IPS-18a (cell line): ENCODE measurements at regions not wholly inside any gene's neighbourhood (a gene's known extent, or its start where the extent isn't known, plus 50 kb on each side); places are given as distances from the start of the nearest gene placed in this dataset.

Source experiments
- H3K27ac ChIP-seq: one replicate; pipeline ENCODE4 v1.5.1; 2013; ENCODE audit warnings: low read length
- H3K27me3 ChIP-seq: one replicate; pipeline ENCODE4 v1.6.1; 2013; ENCODE audit warnings: mild to moderate bottlenecking, low read length; ENCODE audit not compliant: control insufficient read depth, insufficient read depth
- H3K36me3 ChIP-seq: one replicate; pipeline ENCODE4 v1.6.1; 2013; ENCODE audit warnings: low read depth, low read length; ENCODE audit not compliant: control insufficient read depth
- H3K4me1 ChIP-seq: one replicate; pipeline ENCODE4 v1.6.1; 2013; ENCODE audit warnings: low read depth, low read length; ENCODE audit not compliant: control insufficient read depth
- H3K4me3 ChIP-seq: one replicate; pipeline ENCODE4 v1.5.1; 2013; ENCODE audit warnings: low read length
- H3K9ac ChIP-seq: one replicate; pipeline ENCODE4 v1.6.1; 2013; ENCODE audit warnings: mild to moderate bottlenecking, low read length, moderate library complexity
- H3K9me3 ChIP-seq: one replicate; pipeline ENCODE4 v1.6.1; 2013; ENCODE audit warnings: low read depth, low read length; ENCODE audit not compliant: control insufficient read depth

DNA sequence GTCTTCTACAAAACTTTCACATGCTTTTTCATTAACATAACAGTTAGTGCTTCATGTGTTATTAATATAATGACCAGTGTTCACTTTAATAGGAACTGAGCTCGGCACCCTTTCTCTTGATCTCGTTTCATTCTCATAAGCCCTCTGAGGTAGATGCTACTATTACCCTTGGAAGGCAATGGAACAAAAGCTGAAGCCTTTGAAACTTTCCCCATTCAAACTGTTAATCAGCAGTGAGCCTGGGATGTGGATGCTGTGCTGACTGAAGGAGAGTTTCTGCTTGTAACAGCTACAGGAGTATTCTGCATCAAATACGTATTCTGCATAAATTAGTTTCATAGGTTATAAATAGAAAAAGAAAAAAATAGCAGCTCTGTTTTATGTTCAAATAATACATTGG is 904.0 kb upstream of the CDH2 start:
- no peaks in the 10 kb centered on the region for H3K36me3 ChIP-seq
- no peaks in the 10 kb centered on the region for H3K27me3 ChIP-seq
- no peaks in the 10 kb centered on the region for H3K9me3 ChIP-seq
- no peak overlapping the region for H3K9ac ChIP-seq
- H3K4me3 ChIP-seq, result no peak overlapping the region
- no peaks in the 10 kb centered on the region for H3K4me1 ChIP-seq
- no peak overlapping the region for H3K27ac ChIP-seq

DNA sequence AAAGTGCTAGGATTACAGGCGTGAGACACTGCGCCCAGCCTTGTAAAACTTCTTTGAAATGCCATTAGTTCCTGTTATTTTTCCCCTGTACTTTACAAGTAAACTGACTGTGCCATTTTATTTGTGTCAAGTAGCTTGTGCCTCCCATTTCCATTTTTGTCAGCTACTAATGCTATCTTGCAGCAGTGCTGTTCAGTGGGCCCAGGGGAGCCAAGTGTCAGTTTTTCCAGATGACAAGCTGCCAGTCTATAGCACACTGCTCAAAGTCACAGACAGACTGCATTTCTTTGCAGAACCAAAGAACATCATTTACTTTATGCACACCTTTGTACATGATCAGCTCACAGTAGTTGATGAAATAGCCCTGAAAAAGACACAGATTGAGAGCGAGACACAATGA is 901.3 kb upstream of the CDH2 start:
- Histone ChIP-seq H3K9me3 (no peaks in the 10 kb centered on the region), H3K27me3 (no peaks in the 10 kb centered on the region), H3K4me1 (no peaks in the 10 kb centered on the region), H3K9ac (no peak overlapping the region), H3K27ac (no peak overlapping the region), H3K4me3 (no peak overlapping the region), H3K36me3 (no peaks in the 10 kb centered on the region)

DNA sequence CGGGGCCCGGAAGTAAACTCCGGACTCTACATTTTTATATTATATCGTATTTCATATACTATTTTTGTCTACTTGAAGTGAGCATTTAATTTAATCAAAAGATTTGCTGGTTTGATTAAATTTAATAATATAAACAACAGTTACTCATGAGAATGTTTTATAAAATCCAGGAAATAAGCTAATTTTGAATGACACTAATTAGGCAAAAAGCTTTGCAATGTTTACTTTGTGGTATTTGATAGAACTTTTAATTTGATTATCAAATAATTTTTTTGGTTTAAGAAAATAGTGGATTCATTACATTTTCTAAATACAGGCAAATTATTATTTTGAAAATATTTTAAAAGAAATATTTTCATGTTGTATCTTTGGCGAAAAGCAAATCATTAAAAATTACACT is 900.4 kb upstream of the CDH2 start:
- Histone ChIP-seq H3K27me3 (no peaks in the 10 kb centered on the region), H3K4me1 (no peaks in the 10 kb centered on the region), H3K36me3 (no peaks in the 10 kb centered on the region), H3K27ac (no peak overlapping the region), H3K9ac (no peak overlapping the region), H3K9me3 (no peaks in the 10 kb centered on the region), H3K4me3 (no peak overlapping the region)

DNA sequence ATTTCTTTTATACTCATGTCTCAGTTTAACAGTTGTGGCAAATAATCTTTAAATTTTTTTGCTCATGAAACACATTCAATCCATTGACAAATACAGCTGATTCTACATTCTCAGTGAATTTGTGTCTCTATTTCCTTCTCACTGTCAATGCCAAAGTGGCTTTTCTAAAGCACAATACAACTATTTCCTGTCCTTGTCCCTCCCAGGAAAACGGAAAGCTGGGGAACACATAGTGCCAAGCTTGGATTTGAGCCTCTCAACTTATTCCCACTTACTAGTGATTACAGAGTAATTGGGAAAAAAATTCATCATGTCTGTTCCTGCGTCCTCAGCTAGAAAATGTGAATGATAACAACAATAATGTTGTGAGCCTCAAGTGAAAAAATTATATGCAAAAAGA is 899.7 kb upstream of the CDH2 start:
- H3K27ac ChIP-seq, result no peak overlapping the region

DNA sequence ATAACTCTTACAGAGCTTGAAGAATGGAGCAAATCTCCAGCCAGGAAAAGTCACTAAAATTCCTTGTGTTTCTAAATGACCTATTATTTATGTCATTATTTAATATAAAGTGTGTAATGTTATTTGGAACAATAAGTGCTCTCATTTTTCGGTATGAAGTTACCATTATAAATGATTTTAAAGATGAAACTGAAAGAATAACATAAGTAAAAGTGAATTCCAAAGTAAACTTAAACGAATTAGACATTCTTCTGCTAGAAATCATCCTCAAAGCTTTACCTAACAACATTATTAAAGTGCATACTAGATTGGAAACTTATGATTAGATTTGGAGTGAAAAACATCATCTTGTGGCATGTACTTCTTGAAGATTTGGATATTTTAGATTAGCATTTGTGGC is 897.2 kb upstream of the CDH2 start:
- H3K9ac ChIP-seq, result no peak overlapping the region
- no peaks in the 10 kb centered on the region for H3K27me3 ChIP-seq
- no peak overlapping the region for H3K4me3 ChIP-seq
- no peaks in the 10 kb centered on the region for H3K9me3 ChIP-seq
- H3K4me1 ChIP-seq, result no peaks in the 10 kb centered on the region
- H3K27ac ChIP-seq, result no peak overlapping the region
- H3K36me3 ChIP-seq, result no peaks in the 10 kb centered on the region

More for the DNA sequence above, 899.7 kb upstream of the CDH2 start:
- Histone ChIP-seq H3K4me1 (no peaks in the 10 kb centered on the region), H3K4me3 (no peak overlapping the region), H3K9ac (no peak overlapping the region), H3K27me3 (no peaks in the 10 kb centered on the region), H3K9me3 (no peaks in the 10 kb centered on the region), H3K36me3 (no peaks in the 10 kb centered on the region)

DNA sequence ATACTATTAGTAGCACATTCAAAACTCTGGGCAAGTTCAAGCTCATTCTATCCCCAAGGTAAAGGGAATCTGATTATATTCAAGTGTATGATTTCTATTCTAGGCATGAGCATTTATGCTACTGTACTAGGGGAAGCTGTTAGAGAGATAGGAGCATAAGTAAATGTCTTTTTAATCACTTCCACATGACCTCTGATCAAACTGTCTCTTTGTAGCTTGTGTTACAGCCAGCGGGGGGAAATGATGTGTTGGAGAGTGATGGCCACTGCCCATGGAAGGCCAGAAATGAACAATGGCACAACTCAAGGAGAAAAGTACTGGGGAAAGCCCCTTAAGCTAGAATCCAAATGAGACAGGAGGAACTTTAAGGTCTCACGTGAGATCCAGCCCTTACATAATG is 894.9 kb upstream of the CDH2 start:
- H3K9ac ChIP-seq, result no peak overlapping the region
- no peaks in the 10 kb centered on the region for H3K9me3 ChIP-seq
- no peaks in the 10 kb centered on the region for H3K36me3 ChIP-seq
- H3K4me1 ChIP-seq, result no peaks in the 10 kb centered on the region
- no peak overlapping the region for H3K4me3 ChIP-seq
- H3K27me3 ChIP-seq, result no peaks in the 10 kb centered on the region
- no peak overlapping the region for H3K27ac ChIP-seq

DNA sequence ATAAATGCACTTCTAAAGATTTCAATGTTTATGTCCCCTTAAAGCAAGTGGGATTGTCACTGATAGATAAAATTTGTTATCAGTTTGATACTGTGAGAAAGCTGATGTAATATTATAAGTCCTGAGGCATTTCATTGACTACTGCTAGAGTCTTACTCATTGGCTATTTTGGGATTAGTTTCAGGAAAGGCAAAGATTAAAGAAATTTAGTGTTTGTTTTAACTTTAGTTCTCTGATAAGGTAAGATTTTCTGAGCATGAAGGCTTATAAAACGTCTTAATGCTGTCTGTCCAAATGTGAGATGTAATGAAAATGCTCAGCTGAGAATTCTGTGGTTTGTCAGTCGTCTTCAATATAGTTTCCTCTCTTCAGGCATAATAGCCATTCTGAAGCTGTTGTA is 886.4 kb upstream of the CDH2 start:
- Histone ChIP-seq H3K36me3 (no peaks in the 10 kb centered on the region), H3K9ac (no peak overlapping the region), H3K4me1 (no peaks in the 10 kb centered on the region), H3K27me3 (no peaks in the 10 kb centered on the region), H3K27ac (no peak overlapping the region), H3K9me3 (no peaks in the 10 kb centered on the region), H3K4me3 (no peak overlapping the region)

DNA sequence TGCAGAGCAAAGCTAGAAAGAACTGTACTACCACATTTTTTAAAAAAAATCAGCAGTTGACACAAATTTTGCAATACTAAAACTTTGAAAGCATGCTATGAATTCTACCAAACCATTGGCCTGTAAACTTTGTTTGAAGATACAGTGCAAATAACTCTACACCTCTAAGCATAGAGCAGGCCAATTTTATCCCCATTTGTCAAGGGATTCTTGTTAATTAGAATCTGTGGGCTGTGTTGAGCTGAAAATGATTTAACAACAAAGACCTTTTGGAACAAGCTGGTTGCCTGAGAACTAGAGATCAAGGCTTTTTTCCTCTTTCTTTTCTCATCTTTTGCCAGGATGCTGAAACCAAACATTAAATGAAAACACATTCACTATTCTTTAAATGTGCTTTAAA is 886.0 kb upstream of the CDH2 start:
- Histone ChIP-seq H3K9me3 (no peaks in the 10 kb centered on the region), H3K9ac (no peak overlapping the region), H3K27ac (no peak overlapping the region), H3K36me3 (no peaks in the 10 kb centered on the region), H3K4me1 (no peaks in the 10 kb centered on the region), H3K27me3 (no peaks in the 10 kb centered on the region), H3K4me3 (no peak overlapping the region)

DNA sequence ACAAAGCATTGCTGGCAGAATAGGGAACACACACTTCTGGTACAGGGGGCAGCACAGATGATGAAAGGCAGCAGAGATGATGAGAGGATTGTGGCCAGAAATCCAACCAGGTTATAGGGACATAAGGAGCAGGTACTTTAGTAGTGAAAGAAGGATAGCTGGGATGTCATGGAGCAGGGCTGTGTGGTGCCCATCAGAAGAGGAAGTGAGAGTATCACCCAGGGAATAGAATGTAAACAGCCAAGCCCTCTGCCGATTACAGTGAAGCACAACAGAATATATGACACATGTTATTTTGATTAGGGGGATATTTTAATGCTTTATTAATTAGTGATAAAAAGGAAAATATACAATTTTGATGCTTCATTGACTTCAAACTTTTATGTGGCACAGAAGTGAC is 883.4 kb upstream of the CDH2 start:
- Histone ChIP-seq H3K9ac (no peak overlapping the region), H3K36me3 (no peaks in the 10 kb centered on the region), H3K9me3 (no peaks in the 10 kb centered on the region), H3K27ac (no peak overlapping the region), H3K27me3 (no peaks in the 10 kb centered on the region), H3K4me1 (no peaks in the 10 kb centered on the region), H3K4me3 (no peak overlapping the region)

DNA sequence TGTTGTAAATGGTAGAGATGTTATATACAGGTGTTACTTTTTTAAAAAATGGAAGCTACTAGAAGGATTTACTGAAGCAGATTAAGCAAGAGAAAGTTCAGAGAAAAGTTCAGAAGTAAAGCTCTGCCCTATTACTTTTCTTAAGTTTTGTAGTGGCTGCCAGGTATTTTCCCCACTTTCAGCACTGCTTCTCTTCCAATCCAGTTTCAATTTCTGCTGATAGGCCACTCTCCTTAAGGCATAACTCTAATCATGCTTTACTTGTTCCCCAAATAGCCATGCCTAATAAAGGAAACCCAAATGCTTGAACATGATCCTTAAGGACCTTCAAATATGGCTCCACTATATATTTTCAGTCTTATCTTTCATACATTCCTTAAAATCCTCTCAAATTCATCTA is 880.8 kb upstream of the CDH2 start:
- H3K36me3 ChIP-seq, result no peaks in the 10 kb centered on the region
- no peak overlapping the region for H3K4me3 ChIP-seq
- H3K4me1 ChIP-seq, result no peaks in the 10 kb centered on the region
- H3K9ac ChIP-seq, result no peak overlapping the region
- no peaks in the 10 kb centered on the region for H3K9me3 ChIP-seq
- no peak overlapping the region for H3K27ac ChIP-seq
- H3K27me3 ChIP-seq, result no peaks in the 10 kb centered on the region

DNA sequence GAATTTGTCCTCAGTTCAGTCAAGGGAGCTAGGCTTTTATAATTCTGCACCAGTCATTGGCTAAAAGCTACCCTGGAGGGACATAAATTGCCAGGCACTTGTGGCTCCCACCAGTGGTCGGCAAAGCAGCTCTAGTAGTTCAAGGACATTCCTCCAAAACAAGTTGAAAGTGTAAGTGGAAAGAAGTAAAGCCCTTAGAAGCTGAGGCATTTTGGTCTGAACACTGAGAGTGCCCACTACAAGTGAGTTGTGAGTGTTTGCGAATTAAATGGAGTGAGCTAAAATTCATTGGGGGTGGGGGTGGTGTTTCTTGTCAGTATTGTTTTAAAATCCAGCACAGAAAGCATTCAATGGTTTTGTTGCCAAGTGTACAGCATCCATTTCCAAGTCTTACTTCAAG is 879.9 kb upstream of the CDH2 start:
- H3K4me3 ChIP-seq, result no peak overlapping the region
- no peak overlapping the region for H3K27ac ChIP-seq
- H3K9ac ChIP-seq, result no peak overlapping the region
- no peaks in the 10 kb centered on the region for H3K9me3 ChIP-seq
- H3K27me3 ChIP-seq, result no peaks in the 10 kb centered on the region
- no peaks in the 10 kb centered on the region for H3K4me1 ChIP-seq
- no peaks in the 10 kb centered on the region for H3K36me3 ChIP-seq

DNA sequence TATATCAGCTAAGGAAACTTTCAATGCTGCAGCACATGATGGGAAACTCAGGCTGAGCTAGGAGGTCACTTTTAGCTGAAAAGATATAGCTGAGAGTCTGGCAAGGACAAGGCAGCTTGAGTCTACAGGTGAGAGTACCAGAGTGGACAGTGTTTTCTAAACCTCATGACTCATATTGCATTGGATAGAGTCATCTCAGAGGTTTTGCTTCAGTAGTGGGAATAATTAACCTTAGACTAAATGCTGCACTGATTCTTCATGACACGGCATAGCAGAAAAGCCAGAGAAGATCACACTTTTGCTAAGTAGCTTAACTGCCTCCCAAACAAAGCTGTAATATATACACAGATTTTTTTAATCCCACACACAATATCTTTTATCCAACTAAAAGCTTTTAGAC is 865.0 kb upstream of the CDH2 start:
- no peak overlapping the region for H3K9ac ChIP-seq
- peaks cover 2% of the 10 kb centered on the region for H3K9me3 ChIP-seq
- H3K27me3 ChIP-seq, result no peaks in the 10 kb centered on the region
- no peaks in the 10 kb centered on the region for H3K4me1 ChIP-seq
- H3K4me3 ChIP-seq, result no peak overlapping the region
- no peak overlapping the region for H3K27ac ChIP-seq
- H3K36me3 ChIP-seq, result no peaks in the 10 kb centered on the region
